Stomach (tissue), 8 donors: ENCODE measurements at regions not wholly inside any gene's neighbourhood (a gene's known extent, or its start where the extent isn't known, plus 50 kb on each side); places are given as distances from the start of the nearest gene placed in this dataset.

Source experiments
- DNase-seq, 2 donors: peaks; one replicate each; pipeline versions ENCODE4 v3.0.0 to v3.0.0-alpha.2; 2013 to 2019
- H3K27ac ChIP-seq, 5 donors: fragments of 200-600 bp in 4 of 5; sonication (generic) in 4 of 5; one replicate each; pipeline ENCODE4 v1.5.1; 2013 to 2019; ENCODE audit warnings: mild to moderate bottlenecking in 1 of 5, moderate library complexity in 1 of 5
- H3K27me3 ChIP-seq, 3 donors: fragments of 200-600 bp; sonication (generic); one replicate each; pipeline ENCODE4 v1.5.1; 2017 to 2019; ENCODE audit warnings: mixed run types in 1 of 3
- H3K36me3 ChIP-seq, 4 donors: fragments of 200-600 bp; sonication (generic); 1 replicate in 3 of 4; 2 replicates in 1 of 4; pipeline ENCODE4 v1.5.1; 2016 to 2019
- H3K4me1 ChIP-seq, 4 donors: fragments of 200-600 bp; sonication (generic); one replicate each; pipeline ENCODE4 v1.5.1; 2016 to 2019
- H3K4me3 ChIP-seq, 4 donors: fragments of 200-600 bp; sonication (generic) in 3 of 4; one replicate each; pipeline ENCODE4 v1.5.1; 2016 to 2019; ENCODE audit warnings: mild to moderate bottlenecking in 1 of 4
- H3K9me3 ChIP-seq, 4 donors: fragments of 200-600 bp; sonication (generic); one replicate each; pipeline ENCODE4 v1.5.1; 2016 to 2019
- CTCF ChIP-seq, 7 experiments: fragments of 450-650 bp in 4 of 7; fragments of 200-600 bp in 3 of 7; sonication (generic) in 3 of 7; IDR thresholded peaks; one replicate each; pipeline ENCODE4 v1.5.1; 2016 to 2019; ENCODE audit warnings: antibody characterized with exemption in 7 of 7, control low read depth in 2 of 7, mild to moderate bottlenecking in 1 of 7
- EP300 ChIP-seq: sonication (generic); formaldehyde crosslinking; IDR thresholded peaks from one replicate; pipeline ENCODE4 v1.6.1; 2017; ENCODE audit warnings: antibody characterized with exemption
- POLR2A ChIP-seq, 4 donors: fragments of 450-650 bp; IDR thresholded peaks; one replicate each; pipeline ENCODE4 v1.6.1; 2016; ENCODE audit warnings: antibody characterized with exemption in 4 of 4, control low read depth in 2 of 4, mild to moderate bottlenecking in 1 of 4, moderate library complexity in 1 of 4
- POLR2AphosphoS5 ChIP-seq, 3 donors: sonication (generic); formaldehyde crosslinking; IDR thresholded peaks; one replicate each; pipeline ENCODE4 v1.6.1; 2016; ENCODE audit warnings: antibody characterized with exemption in 3 of 3
- WGBS, 5 donors: extraction: QIAGEN DNeasy Blood & Tissue Kit in 3 of 5; methylation state at CpG; one replicate each; pipeline versions ENCODE4 v1.1.5 to v1.1.7; 2013 to 2018; 5-methylcytosine and 5-hydroxymethylcytosine counted together
- intact Hi-C: fragments of 100-400 bp; cut with DNase I; formaldehyde crosslinking; loops from one replicate; pipeline ENCODE4 v1.15.1; 2023; ENCODE audit warnings: low total_unique reads
- donor health status: healthy with polysubstance abuse.
- donor health status: Bipolar disorder and iron deficiency.
- donor health status: healthy.

- H3K27ac ChIP-seq, result no peak overlapping the region
These were observed 131.6 kb upstream of the SCN7A start for GRCh38 chr2:166625670-166626069.

GRCh38 chr2:166614503-166614902, 120.5 kb upstream of the SCN7A start:
- no peaks in the 10 kb centered on the region for H3K36me3 ChIP-seq
- no peaks in the 10 kb centered on the region for H3K4me1 ChIP-seq
- H3K4me3 ChIP-seq, result no peak overlapping the region
- intact Hi-C loops, result no loop called here
- no peak overlapping the region for H3K27ac ChIP-seq
- peaks cover 0 to 10% (median 3%) of the 10 kb centered on the region in 4 donors for H3K9me3 ChIP-seq
- no peak for DNase-seq
- H3K27me3 ChIP-seq, result peaks cover 0 to 5% (median 0%) of the 10 kb centered on the region in 3 donors
- TF ChIP-seq CTCF (IDR thresholded peaks at IDR 0.05) (no peak), POLR2A (IDR thresholded peaks at IDR 0.05) (no peak), POLR2AphosphoS5 (IDR thresholded peaks at IDR 0.05) (no peak), EP300 (no peak)

More at GRCh38 chr2:166625670-166626069, 131.6 kb upstream of the SCN7A start:
- Histone ChIP-seq H3K4me1 (no peaks in the 10 kb centered on the region), H3K9me3 (peaks cover 0 to 9% (median 0%) of the 10 kb centered on the region in 4 donors), H3K36me3 (no peaks in the 10 kb centered on the region), H3K27me3 (no peaks in the 10 kb centered on the region), H3K4me3 (no peak overlapping the region)
- TF ChIP-seq POLR2A (IDR thresholded peaks at IDR 0.05), result no peak
- TF ChIP-seq EP300, result no peak
- no peak for TF ChIP-seq CTCF (IDR thresholded peaks at IDR 0.05)
- TF ChIP-seq POLR2AphosphoS5 (IDR thresholded peaks at IDR 0.05), result no peak
- no peak for DNase-seq
- 81 to 95% (median 91%) methylated on average over 1 of the region's 1 CpG for WGBS, 5 donors
- intact Hi-C loops, result no loop called here

- 24 to 42% (median 31%) methylated on average over 4 of the region's 4 CpGs for WGBS, 5 donors
- TF ChIP-seq POLR2A (IDR thresholded peaks at IDR 0.05) (no peak), POLR2AphosphoS5 (IDR thresholded peaks at IDR 0.05) (no peak), CTCF (IDR thresholded peaks at IDR 0.05) (no peak)
- peaks cover 0 to 10% (median 3%) of the 10 kb centered on the region in 4 donors for H3K9me3 ChIP-seq
- H3K27ac ChIP-seq, result no peak overlapping the region
- H3K36me3 ChIP-seq, result no peaks in the 10 kb centered on the region
- intact Hi-C loops, result no loop called here
- no peak for DNase-seq
- H3K27me3 ChIP-seq, result peaks cover 0 to 5% (median 0%) of the 10 kb centered on the region in 3 donors
- H3K4me1 ChIP-seq, result no peaks in the 10 kb centered on the region
- no peak overlapping the region for H3K4me3 ChIP-seq
These were observed 120.0 kb upstream of the SCN7A start for GRCh38 chr2:166614029-166614428.

- WGBS, 5 donors, result 59 to 77% (median 75%) methylated on average over 1 of the region's 1 CpG
These were observed 119.2 kb upstream of the SCN7A start for GRCh38 chr2:166613226-166613625.

More at GRCh38 chr2:166613226-166613625, 119.2 kb upstream of the SCN7A start:
- Histone ChIP-seq H3K4me1 (no peaks in the 10 kb centered on the region), H3K4me3 (no peak overlapping the region), H3K27me3 (peaks cover 0 to 5% (median 0%) of the 10 kb centered on the region in 3 donors), H3K9me3 (peaks cover 0 to 10% (median 3%) of the 10 kb centered on the region in 4 donors), H3K36me3 (no peaks in the 10 kb centered on the region), H3K27ac (no peak overlapping the region)
- intact Hi-C loops, result no loop called here
- no peak for TF ChIP-seq CTCF (IDR thresholded peaks at IDR 0.05)
- TF ChIP-seq EP300, result no peak
- no peak for TF ChIP-seq POLR2A (IDR thresholded peaks at IDR 0.05)
- no peak for TF ChIP-seq POLR2AphosphoS5 (IDR thresholded peaks at IDR 0.05)
- no peak for DNase-seq
